CD4-positive, alpha-beta memory T cell (primary cell): ENCODE measurements at regions not wholly inside any gene's neighbourhood (a gene's known extent, or its start where the extent isn't known, plus 50 kb on each side); places are given as distances from the start of the nearest gene placed in this dataset.

Source experiments
- CTCF ChIA-PET: fragments of 350-600 bp; sonication (Branson Sonifier 250); formaldehyde crosslinking; loops from one replicate; lab custom pipeline; 2021; ENCODE audit warnings: inconsistent platforms; ENCODE audit not compliant: partially characterized antibody; lab: Charles Lee
- POLR2A ChIA-PET: fragments of 350-600 bp; sonication (Branson Sonifier 250); formaldehyde crosslinking; loops from one replicate; lab custom pipeline; 2021; ENCODE audit not compliant: partially characterized antibody; lab: Charles Lee
- DNase-seq, 5 donors: peaks; one replicate each; pipeline versions ENCODE4 v3.0.0 to v3.0.0-alpha.2; 2020 to 2022; ENCODE audit warnings: mixed read lengths in 1 of 5
- H3K27ac ChIP-seq: one replicate; pipeline ENCODE4 v1.7.0; 2013; ENCODE audit warnings: low read depth, low read length
- H3K27me3 ChIP-seq: 2 replicates; pipeline ENCODE4 v1.7.0; 2013; ENCODE audit warnings: mild to moderate bottlenecking, low read length, moderate library complexity; ENCODE audit not compliant: insufficient read depth
- H3K36me3 ChIP-seq: 2 replicates; pipeline ENCODE4 v1.7.0; 2013; ENCODE audit warnings: mild to moderate bottlenecking, low read length, moderate library complexity; ENCODE audit not compliant: insufficient read depth
- H3K4me1 ChIP-seq: 2 replicates; pipeline ENCODE4 v1.7.0; 2013; ENCODE audit warnings: mild to moderate bottlenecking, low read length, moderate library complexity; ENCODE audit not compliant: insufficient read depth
- H3K4me3 ChIP-seq, 2 donors: one replicate each; pipeline ENCODE4 v1.7.0; 2013; ENCODE audit warnings: low read length in 2 of 2, mild to moderate bottlenecking in 1 of 2
- H3K9me3 ChIP-seq, 2 donors: one replicate each; pipeline ENCODE4 v1.7.0; 2013; ENCODE audit warnings: low read length in 2 of 2, control low read depth in 1 of 2; ENCODE audit not compliant: control insufficient read depth in 1 of 2
- H3K27ac Mint-ChIP-seq, 7 donors: one replicate each; pipeline ENCODE4 v1.8.0; 2020 to 2021; ENCODE audit warnings: mixed read lengths in 7 of 7, mild to moderate bottlenecking in 6 of 7, inconsistent platforms in 3 of 7, moderate library complexity in 3 of 7
- H3K27me3 Mint-ChIP-seq, 2 donors: one replicate each; pipeline ENCODE4 v1.8.0; 2020 to 2021; ENCODE audit warnings: mixed read lengths in 2 of 2
- H3K36me3 Mint-ChIP-seq, 2 donors: one replicate each; pipeline ENCODE4 v1.8.0; 2020 to 2021; ENCODE audit warnings: mixed read lengths in 2 of 2, inconsistent platforms in 1 of 2, mild to moderate bottlenecking in 1 of 2
- H3K4me1 Mint-ChIP-seq, 4 donors: one replicate each; pipeline ENCODE4 v1.8.0; 2020 to 2021; ENCODE audit warnings: mixed read lengths in 4 of 4, mild to moderate bottlenecking in 1 of 4
- H3K4me3 Mint-ChIP-seq, 8 donors: one replicate each; pipeline ENCODE4 v1.8.0; 2020 to 2021; ENCODE audit warnings: mixed read lengths in 8 of 8, mild to moderate bottlenecking in 7 of 8, moderate library complexity in 6 of 8, inconsistent platforms in 3 of 8
- H3K9me3 Mint-ChIP-seq, 8 donors: one replicate each; pipeline ENCODE4 v1.8.0; 2020 to 2021; ENCODE audit warnings: mixed read lengths in 8 of 8, mild to moderate bottlenecking in 5 of 8, inconsistent platforms in 3 of 8, moderate library complexity in 1 of 8
- intact Hi-C: fragments of 100-400 bp; cut with micrococcal nuclease; formaldehyde crosslinking; loops from one replicate; pipeline ENCODE4 v1.15.1; 2023

GRCh38 chr2:42890791-42891355 lies 98.5 kb upstream of the HAAO start:
- Histone ChIP-seq H3K36me3 (no peaks in the 10 kb centered on the region), H3K9me3 (no peaks in the 10 kb centered on the region), H3K27me3 (no peaks in the 10 kb centered on the region), H3K4me1 (no peaks in the 10 kb centered on the region), H3K27ac (no peak overlapping the region), H3K4me3 (no peak overlapping the region)
- Mint-ChIP-seq H3K27ac (no peak overlapping the region), H3K27me3 (peaks cover 0 to 4% of the 10 kb centered on the region in 2 donors), H3K9me3 (peaks cover 0 to 12% (median 8%) of the 10 kb centered on the region in 8 donors), H3K4me3 (no peak overlapping the region), H3K36me3 (peaks cover 0 to 7% of the 10 kb centered on the region in 2 donors), H3K4me1 (no peaks in the 10 kb centered on the region)
- no peak for DNase-seq
- CTCF ChIA-PET = interaction anchor here (1.2 kb wide), 1 partner anchor 32 kb away, joined by 3 read pairs; no protein-coding TSS in a partner anchor
- intact Hi-C loops = no loop called here
- POLR2A ChIA-PET = no interaction called here

GRCh38 chr2:42888321-42889245 lies 96.2 kb upstream of the HAAO start:
- Histone ChIP-seq H3K27me3 (no peaks in the 10 kb centered on the region), H3K4me1 (no peaks in the 10 kb centered on the region), H3K4me3 (no peak overlapping the region), H3K36me3 (no peaks in the 10 kb centered on the region), H3K27ac (no peak overlapping the region), H3K9me3 (no peaks in the 10 kb centered on the region)
- POLR2A ChIA-PET = no interaction called here
- intact Hi-C loops = no loop called here
- peaks cover 0 to 7% of the 10 kb centered on the region in 2 donors for H3K36me3 Mint-ChIP-seq
- H3K27me3 Mint-ChIP-seq = peaks cover 0 to 3% of the 10 kb centered on the region in 2 donors
- H3K4me1 Mint-ChIP-seq = no peaks in the 10 kb centered on the region
- no peak overlapping the region for H3K27ac Mint-ChIP-seq
- CTCF ChIA-PET = no interaction called here
- peaks cover 0 to 12% (median 8%) of the 10 kb centered on the region in 8 donors for H3K9me3 Mint-ChIP-seq
- no peak for DNase-seq
- no peak overlapping the region for H3K4me3 Mint-ChIP-seq

- peaks cover 0 to 3% of the 10 kb centered on the region in 2 donors for H3K27me3 Mint-ChIP-seq
- H3K27ac Mint-ChIP-seq = no peak overlapping the region
- no peak overlapping the region for H3K4me3 Mint-ChIP-seq
- intact Hi-C loops = no loop called here
- Histone ChIP-seq H3K27me3 (no peaks in the 10 kb centered on the region), H3K4me1 (no peaks in the 10 kb centered on the region), H3K4me3 (no peak overlapping the region), H3K36me3 (no peaks in the 10 kb centered on the region), H3K27ac (no peak overlapping the region), H3K9me3 (no peaks in the 10 kb centered on the region)
- H3K9me3 Mint-ChIP-seq = peaks cover 0 to 12% (median 8%) of the 10 kb centered on the region in 8 donors
- no peaks in the 10 kb centered on the region for H3K4me1 Mint-ChIP-seq
- ChIA-PET CTCF (no interaction called here), POLR2A (no interaction called here)
- DNase-seq = no peak
- peaks cover 0 to 7% of the 10 kb centered on the region in 2 donors for H3K36me3 Mint-ChIP-seq
Observed at GRCh38 chr2:42886921-42887320, 94.5 kb upstream of the HAAO start.

GRCh38 chr2:42882756-42883155 lies 90.4 kb upstream of the HAAO start:
- no peak overlapping the region for H3K4me3 Mint-ChIP-seq
- H3K27me3 Mint-ChIP-seq = no peaks in the 10 kb centered on the region
- CTCF ChIA-PET = no interaction called here
- no peaks in the 10 kb centered on the region for H3K9me3 Mint-ChIP-seq
- H3K27ac Mint-ChIP-seq = no peak overlapping the region
- Histone ChIP-seq H3K9me3 (no peaks in the 10 kb centered on the region), H3K4me3 (no peak overlapping the region), H3K36me3 (no peaks in the 10 kb centered on the region), H3K27me3 (no peaks in the 10 kb centered on the region), H3K27ac (no peak overlapping the region), H3K4me1 (peaks cover 9% of the 10 kb centered on the region)
- intact Hi-C loops = no loop called here
- DNase-seq = no peak
- POLR2A ChIA-PET = no interaction called here
- H3K36me3 Mint-ChIP-seq = no peaks in the 10 kb centered on the region
- peaks cover 6 to 15% (median 8%) of the 10 kb centered on the region in 4 donors for H3K4me1 Mint-ChIP-seq

- no peaks in the 10 kb centered on the region for H3K9me3 ChIP-seq
- POLR2A ChIA-PET = no interaction called here
- H3K27me3 ChIP-seq = no peaks in the 10 kb centered on the region
- CTCF ChIA-PET = no interaction called here
- Mint-ChIP-seq H3K9me3 (no peaks in the 10 kb centered on the region), H3K27ac (no peak overlapping the region), H3K27me3 (no peaks in the 10 kb centered on the region), H3K4me3 (no peak overlapping the region), H3K4me1 (peaks cover 6 to 15% (median 8%) of the 10 kb centered on the region in 4 donors), H3K36me3 (no peaks in the 10 kb centered on the region)
- no peak overlapping the region for H3K4me3 ChIP-seq
- intact Hi-C loops = no loop called here
- no peak overlapping the region for H3K27ac ChIP-seq
- no peak for DNase-seq
- H3K4me1 ChIP-seq = peaks cover 9% of the 10 kb centered on the region
- no peaks in the 10 kb centered on the region for H3K36me3 ChIP-seq
Observed at GRCh38 chr2:42881732-42882131, 89.3 kb upstream of the HAAO start.

GRCh38 chr2:42880738-42881690 lies 88.6 kb upstream of the HAAO start:
- Mint-ChIP-seq H3K9me3 (no peaks in the 10 kb centered on the region), H3K27ac (no peak overlapping the region), H3K36me3 (no peaks in the 10 kb centered on the region), H3K4me3 (no peak overlapping the region), H3K27me3 (no peaks in the 10 kb centered on the region), H3K4me1 (peaks cover 6 to 15% (median 8%) of the 10 kb centered on the region in 4 donors)
- peaks cover 9% of the 10 kb centered on the region for H3K4me1 ChIP-seq
- ChIA-PET POLR2A (no interaction called here), CTCF (interaction anchor here (1.0 kb wide), 1 partner anchor 21 kb away, joined by 3 read pairs; no protein-coding TSS in a partner anchor)
- no peak overlapping the region for H3K4me3 ChIP-seq
- H3K27me3 ChIP-seq = no peaks in the 10 kb centered on the region
- intact Hi-C loops = no loop called here
- no peaks in the 10 kb centered on the region for H3K36me3 ChIP-seq
- no peaks in the 10 kb centered on the region for H3K9me3 ChIP-seq
- no peak for DNase-seq
- H3K27ac ChIP-seq = no peak overlapping the region
